NCI-H187 (cell line): ENCODE measurements at regions not wholly inside any gene's neighbourhood (a gene's known extent, or its start where the extent isn't known, plus 50 kb on each side); places are given as distances from the start of the nearest gene placed in this dataset.
"Not testable (repeated sequence)": the region's sequence is repeated elsewhere in the genome, so short reads cannot be mapped to it uniquely, and the experiment has no call there.

Source experiments
- DNase-seq, 2 experiments: peaks; one replicate each; lab custom pipeline; 2025; lab: John Stamatoyannopoulos, UW

DNA sequence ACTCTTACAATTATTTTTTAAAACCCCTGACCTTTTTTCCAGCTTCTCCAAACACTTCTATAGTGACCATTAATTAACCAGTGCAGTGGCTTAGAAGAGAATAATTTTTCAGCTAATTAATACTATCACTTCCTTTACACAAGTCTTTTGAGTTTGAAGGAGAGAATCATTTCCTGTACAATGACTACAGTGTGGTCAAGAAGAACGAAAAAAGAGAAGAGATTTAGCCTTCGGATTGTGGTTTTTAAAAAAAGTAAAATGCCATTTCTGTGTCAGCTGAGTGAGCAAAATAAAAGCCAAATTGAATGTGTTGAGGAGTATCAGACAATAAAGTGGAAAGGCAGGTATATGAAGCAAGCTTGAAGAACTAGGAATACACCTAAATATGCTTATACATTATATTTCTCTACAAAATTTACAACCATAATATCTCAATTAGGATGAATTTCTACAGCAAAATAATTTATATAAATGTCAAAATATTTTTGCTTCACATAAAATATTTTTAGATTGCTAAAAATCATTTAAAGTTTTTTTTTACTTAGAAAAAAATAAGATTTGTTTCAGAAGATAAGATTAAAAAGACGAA, 1155.2 kb upstream of the CNTN5 start:
- no peak for DNase-seq

DNA sequence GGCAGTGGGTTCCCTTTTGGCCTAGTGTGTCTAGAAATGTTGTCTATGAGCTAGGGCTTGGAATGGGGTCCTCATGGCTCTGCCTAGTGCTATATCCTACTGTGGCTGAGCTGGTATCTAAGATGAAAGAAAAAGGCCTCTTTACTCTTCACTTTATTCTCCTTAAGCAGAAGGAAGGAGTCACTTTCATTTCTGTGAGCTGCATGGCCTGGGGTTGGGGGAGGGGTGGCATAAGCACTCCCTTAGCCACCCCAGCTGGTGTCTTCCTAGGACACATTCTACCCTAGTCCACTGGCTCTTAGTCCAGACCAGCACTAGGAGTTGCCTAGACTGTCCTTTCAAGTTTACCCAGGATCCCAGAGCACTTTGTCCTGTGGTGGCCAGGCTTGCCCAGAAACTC, 1148.9 kb upstream of the CNTN5 start:
- DNase-seq = no peak

DNA sequence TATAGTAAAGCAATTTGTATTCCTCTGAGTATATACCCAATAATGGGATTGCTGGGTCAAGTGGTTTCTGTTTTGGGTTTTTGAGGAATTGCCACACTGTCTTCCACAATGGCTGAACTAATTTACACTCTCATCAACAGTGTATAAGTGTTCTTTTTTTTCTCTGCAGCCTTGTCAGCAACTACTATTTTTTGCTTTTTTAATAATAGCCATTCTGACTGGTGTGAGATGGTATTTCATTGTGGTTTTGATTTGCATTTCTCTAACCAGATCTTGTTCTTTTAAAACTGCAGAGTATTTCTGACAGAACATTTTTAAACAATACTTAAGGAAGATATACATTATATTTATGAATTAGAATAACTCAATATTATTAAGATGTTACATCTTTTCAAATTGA, 1140.5 kb upstream of the CNTN5 start:
- DNase-seq = no peak

DNA sequence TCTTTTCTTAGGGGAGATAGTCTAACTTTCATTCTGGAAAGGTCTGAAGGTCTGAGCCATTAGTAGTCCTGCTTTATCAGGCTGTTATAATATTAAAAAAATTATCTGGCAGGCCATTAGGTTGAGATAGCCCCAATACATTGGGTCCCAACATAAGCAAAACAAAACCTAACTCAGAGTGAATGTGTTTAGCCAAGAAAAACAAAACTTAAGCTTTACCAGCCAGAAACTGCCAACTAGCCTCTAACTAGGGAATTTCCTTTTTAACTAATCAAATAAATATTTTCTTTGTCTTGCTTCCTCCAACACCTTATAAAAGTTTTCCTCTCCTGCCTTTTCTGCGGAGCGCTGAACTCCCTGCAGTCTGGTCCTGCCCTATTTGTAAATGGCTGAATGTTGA, 1137.7 kb upstream of the CNTN5 start:
- DNase-seq = no peak

DNA sequence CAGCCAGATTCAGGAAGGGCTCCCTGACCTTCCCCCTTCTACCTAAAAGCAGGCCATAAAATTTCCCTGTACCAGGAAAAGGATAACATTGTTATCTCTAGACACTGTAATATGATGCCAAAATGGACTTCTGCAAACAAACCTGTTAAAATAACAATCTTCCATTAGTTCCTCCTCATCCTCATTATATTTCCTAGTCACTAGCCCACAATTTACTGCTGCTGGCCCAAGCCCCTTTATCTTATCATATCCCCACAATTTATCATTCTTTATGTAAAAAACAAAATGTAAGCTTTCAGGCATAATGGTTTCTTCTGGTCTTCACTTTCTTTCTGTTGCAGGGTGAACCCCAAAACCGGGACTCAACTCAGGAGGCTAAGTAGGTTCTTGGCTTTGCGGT, 1132.1 kb upstream of the CNTN5 start:
- no peak for DNase-seq

DNA sequence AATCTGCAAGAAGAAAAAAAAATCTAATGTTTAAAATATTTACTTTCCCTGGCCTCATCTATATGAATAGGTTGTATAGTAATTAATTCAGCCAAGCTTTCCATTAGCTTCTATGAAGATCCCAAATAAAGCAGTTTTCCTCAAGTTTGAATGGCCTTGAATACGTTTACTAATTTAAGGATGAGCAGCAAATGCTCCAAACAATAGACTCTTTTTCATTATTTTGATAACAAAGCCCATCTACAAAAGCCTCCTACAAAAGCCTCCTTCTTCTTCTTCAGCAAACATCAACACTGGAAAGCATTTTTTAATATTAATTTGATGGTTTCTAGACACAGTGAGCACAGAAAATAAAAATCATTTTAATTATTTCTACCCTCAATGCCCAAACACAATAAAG, 1130.3 kb upstream of the CNTN5 start:
- DNase-seq = no peak

DNA sequence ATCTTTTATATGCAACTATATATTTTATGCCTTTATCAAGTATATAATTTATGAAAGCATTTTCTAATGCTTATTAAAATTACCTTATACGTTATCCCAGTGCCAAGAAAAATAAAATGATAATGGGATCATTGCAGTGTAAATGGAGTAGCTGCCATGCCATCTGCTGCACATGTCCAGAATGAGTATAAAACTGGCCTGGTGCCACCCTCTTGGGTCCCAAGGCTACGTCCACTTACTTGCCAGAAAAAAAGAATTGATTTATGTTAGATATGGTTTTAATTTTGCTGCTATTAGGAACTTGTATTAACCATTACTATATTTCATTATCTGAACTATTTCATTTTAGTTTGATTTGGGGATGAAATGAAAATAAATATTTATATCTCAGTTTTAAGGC, 1127.1 kb upstream of the CNTN5 start:
- DNase-seq = no peak

DNA sequence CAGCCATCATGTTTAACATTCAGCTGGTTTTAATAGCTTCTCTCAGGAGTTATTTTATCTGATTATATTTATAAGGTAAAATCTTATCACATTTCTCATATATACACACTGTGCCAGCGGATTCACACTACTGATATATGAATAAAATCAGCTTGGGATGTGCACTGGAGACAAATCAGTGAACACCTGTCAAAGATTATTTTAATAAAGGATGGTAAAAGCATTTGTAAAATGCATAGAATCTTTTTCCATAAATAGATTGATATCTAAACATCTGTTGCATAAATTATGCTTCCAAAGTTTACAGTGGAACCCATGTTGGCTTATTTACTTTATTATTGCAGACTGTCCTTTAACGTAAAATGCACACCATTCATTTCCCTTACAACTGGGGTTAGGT, 1125.8 kb upstream of the CNTN5 start:
- no peak for DNase-seq

DNA sequence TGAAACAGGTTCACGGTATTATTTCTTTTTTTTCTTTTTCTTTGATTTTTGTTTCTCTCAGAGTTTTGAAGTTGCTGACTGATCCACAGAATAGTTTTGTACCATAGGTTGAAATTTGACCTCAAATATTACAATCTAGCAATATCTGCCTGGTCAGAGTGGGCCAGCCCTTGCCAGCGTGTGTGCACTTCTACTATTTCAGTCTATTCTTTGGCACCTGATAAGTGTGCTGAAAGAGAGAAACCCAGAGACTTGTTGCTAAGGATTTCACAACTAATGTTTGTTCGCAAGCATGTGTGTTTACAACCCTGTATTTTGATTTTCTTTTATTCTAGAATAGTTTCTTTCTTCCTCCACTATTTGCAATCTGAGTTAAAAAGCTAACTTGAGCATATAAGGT, 1125.2 kb upstream of the CNTN5 start:
- DNase-seq = no peak

DNA sequence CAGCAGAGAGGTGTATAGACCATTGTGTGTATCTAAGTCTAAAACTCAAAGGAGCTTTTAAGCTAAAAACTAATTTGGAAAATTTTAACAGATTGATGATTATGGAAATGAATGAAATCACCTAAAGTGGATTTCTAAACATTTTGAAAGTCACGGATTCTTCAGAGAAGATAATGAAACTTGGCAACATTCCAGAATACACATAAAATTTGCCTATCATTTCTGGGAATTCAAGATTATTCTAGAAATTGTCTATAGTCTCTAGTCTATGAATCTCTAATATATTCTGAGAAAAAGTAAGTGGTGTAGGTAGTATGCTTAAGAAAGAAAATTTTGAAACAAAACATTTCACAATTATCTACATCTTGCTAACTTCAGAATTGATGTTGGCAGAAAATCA, 1117.9 kb upstream of the CNTN5 start:
- no peak for DNase-seq

DNA sequence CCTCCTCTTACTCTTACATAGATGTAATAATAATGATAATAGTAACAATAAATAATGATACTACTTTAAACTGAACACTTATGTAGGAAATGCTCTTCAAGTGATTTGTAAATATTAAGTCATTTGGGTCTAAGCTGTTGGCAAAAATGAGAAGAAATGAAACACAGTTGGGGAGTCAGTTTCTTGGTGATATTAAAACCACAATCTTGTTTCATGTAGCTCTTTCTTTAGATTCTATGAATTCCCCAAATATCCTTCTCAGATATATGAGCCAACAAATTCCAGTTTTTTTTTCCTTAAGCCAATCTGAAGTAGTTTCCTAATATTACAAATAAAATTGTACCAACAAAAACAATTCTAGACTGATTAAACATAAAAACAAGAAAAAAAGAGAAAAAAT, 1115.6 kb upstream of the CNTN5 start:
- no peak for DNase-seq

DNA sequence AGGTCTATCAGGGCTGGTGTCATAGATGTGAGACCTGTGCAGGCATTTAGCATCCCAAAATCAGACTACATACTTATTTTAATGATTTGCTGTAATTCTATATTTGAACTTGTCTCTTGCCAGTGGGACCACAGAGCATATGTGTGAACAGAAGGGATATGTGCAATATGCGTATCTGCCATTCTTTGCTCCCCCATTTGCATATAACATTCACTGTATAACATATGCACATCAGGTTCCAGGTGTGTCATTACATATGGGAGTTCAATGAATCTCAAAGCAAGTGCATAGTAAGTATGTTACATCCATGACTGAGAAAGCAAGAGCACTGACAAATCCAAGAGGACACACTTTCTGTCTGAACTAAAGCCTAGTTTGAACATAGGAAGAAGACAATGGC, 1115.1 kb upstream of the CNTN5 start:
- no peak for DNase-seq

DNA sequence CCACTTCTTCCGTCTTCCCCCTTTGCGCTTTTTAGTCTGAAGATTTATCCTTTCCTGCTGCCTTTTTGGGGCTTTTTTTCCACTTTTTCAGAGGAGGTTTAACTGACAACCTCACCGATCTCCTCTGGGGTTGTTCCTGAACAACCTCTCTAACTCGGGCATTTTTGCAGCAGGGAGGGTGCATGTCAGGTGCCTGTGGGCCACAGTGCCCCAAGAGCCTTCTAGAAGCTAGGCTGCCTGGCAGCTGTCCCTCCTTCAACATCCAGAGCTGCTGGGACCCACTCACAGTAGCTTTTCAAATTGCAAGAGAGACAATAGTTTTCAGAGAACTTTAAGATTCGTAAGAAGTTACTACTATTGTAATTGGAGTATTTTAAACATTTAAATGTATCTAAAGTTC, 1112.4 kb upstream of the CNTN5 start:
- no peak for DNase-seq

DNA sequence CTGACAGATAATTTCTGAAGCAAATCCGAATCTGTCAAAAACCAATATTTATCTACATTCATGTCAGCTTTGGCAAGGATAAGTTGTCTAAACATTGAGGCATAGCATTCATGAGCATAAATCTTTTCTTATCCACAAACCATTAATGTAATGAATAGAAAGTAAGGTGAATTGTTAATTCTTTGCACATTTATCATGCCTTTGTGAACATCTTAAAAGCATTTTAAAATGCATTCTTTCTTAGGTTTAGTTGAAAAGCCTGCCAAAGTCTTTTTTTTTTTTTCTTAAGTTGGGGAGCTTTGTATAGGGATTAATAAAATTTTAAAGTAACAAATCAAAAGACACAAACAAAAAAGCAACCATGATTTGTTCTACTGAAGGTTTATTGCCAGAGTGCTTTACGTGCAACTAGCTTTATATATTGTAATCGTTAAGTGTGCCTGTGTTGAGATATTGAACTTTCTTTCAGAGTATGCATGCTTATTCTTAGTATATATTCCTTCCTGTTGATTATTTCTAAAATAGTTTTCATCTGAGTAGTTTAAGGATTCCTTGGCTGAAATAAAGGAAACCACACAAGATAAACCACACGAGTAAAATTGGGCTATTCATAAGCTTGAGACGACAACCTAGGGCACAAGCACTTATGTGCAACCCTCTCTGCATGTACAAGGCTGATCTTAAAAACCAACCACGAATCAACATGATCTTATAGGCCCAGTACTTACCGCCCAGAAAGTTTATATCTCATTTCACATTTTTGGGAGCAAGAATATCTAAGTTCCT, 1110.9 kb upstream of the CNTN5 start:
- no peak for DNase-seq

DNA sequence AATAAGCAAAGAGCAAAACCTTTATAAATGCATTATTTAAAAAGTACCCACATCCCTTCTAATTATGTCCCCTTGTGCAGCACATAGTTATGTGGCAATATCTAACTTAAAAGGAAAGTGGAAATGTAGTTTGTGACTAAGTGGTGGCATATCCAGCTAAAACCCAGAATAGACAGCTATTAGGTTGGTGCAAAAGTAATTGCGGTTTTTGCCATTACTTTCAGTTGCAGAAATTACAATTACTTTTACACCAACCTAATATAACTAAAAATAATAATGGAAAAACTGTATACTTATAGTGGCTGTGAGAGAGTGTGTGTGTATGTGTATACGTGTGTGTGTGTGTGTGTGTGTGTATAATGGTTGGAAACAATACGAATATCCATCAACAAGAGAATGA, 1108.1 kb upstream of the CNTN5 start:
- DNase-seq = no peak

DNA sequence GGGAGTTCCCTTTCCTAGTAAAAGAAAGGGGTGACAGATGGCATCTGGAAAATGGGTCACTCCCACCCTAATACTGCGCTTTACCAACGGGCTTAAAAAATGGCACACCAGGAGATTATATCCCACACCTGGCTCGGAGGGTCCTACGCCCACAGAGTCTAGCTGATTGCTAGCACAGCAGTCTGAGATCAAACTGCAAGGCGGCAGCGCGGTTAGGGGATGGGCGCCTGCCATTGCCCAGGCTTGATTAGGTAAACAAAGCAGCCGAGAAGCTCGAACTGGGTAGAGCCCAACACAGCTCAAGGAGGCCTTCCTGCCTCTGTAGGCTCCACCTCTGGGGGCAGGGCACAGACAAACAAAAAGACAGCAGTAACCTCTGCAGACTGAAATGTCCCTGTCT, 1097.8 kb upstream of the CNTN5 start:
- not testable (repeated sequence) for DNase-seq

DNA sequence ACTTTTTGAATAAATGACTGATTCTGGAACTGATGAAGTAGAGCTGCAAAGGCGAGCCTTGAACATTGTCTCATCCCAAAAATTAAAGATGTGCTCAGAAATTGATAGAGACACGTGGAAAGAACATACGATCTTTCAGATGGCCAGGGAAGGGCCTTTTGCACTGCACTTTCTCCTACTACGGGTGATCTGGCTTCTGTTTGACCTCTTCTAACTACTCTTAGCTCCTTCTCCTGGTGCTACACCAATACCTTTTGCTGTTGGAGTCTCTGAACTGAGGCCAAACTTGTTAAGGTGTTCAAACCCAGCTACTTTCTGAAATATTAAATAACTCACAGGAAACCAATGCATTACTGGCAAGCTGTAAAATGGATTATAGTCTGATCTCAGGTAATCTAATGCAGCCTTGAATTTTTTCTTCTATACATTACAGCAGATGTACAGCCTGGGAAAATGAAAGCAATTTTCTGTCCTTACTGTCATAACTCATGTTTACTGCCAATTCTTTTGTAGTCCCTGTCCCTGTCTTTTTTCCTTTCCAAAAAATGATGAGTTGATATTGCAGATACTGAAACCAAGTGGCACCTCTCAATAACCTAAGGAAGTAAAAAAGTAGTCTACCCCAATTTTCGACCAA, 1086.1 kb upstream of the CNTN5 start:
- DNase-seq = no peak

DNA sequence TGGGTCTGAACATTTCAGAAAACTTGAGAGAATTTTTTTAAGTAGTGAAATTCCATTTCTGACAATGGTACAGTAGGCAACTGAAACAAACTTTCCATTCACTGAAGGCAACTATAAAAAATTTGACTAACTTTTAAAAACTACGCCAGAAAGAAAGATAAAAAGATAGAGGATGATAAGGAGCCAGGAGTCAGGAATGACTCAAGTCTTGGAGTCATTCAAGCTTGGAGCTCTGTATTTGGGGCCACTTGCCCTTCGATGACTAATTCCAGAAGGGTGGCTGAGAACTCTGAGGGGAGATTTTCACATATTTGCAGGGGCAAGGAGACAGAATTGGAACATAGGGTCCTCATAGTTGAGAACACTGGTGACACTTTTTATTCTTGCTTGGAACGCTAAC, 1083.2 kb upstream of the CNTN5 start:
- DNase-seq = no peak

DNA sequence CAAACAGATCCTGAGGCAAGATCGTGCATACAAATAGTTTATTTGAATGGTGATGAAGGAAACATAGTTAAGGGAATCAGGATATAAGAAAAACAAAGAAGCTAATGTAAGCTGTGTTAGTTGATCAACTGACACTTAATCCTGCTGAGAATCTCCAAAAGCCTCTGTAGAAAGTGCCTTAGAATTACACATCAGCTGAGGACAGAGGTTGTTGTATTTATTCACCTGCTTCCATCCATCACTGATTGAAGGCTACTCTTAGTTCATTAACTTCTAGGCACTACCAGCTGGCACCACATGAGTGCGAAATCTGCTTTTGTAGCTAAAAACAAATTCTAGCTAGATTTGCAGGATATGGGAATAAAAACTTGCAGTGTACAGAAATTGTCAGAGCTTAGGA, 1082.0 kb upstream of the CNTN5 start:
- no peak for DNase-seq

DNA sequence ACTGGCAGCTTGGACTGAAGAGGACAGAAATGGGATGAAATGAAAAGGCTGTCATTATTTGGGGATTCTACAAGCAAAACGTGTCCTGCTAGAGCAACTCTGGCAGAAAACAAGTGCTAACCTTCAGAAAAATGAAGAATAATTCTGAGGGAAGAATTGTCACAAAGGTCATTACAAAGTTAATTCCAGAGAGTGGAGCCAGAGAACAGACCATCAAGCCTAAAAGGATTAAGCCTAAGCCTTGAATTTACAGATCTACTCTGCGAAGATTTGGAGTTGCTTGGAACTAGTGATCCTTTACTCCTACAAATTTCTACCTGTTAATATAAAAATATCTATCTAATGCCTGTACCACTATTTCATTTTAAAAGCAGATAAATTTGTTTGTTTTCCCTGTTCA, 1077.3 kb upstream of the CNTN5 start:
- no peak for DNase-seq

DNA sequence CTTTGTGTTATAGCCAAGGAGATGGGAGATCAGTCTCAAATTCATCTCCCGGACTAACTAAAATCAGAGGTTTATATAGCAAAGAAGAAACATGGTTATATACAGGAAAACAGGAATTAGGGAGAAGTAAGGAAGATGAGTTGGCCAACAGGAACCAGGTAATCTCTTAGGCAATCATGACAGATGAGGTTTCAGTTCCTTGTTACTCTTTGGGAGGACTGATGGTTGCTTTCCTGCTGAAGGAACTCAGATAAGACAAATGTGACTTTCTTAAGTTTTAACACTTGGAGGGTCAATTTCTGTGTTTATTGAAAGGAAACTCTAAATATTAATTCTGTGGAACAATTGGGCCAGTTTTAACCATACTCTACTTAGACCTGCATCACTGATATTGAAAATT, 1072.0 kb upstream of the CNTN5 start:
- no peak for DNase-seq

DNA sequence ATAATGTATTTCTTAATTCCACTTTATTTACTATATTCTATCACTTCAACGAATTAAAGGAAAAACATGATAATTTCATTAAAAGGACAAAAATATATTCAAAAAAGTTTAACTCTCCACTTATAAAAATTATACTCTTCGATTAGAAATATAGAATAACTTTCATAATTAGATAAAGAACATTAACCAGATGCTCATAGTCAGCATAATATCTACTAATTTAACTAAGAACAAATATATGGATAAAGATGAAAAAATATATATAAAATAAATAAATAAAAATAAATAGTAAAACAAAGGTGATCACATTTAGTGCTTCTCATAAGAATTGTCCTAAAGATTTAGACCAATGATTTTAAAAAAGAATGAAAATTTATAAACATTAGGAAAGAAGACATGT, 1065.2 kb upstream of the CNTN5 start:
- no peak for DNase-seq

DNA sequence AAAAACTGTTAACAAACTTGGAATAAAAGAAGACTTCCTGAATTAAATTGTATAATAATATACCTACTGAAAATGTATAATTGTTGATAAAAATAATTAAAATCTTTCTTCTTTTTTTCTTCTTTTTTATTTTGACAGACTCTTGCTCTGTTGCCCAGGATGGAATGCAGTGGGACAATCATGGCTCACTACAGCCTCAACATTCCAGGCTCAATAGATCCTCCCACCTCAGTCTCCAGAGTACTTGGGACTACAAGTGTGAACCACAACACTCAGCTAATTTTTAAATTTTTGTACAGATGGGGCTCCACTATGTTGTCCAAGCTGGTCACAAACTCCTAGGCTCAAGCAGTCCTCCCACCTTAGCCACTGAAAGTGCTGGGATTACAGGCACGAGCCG, 1063.8 kb upstream of the CNTN5 start:
- no peak for DNase-seq

DNA sequence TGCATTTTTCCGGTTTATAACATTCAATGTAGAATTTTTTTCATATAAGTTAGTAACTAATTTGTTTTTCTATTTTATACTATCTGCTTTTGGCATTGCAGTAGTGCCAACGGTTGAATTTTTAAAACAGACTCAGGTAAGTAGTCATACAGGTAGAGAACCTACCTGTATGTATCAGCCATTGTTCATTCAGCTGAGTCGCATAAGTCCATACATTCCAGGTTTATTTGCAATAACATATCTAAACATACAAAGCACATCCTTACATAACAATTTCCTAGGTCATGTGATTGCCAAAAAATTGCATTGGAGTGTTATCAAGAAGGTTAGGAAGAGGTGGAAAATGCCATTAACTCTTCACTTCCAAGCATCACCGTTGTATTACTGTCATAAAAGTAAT, 1059.3 kb upstream of the CNTN5 start:
- DNase-seq = no peak
